AG04449 (cell line): ENCODE measurements at regions not wholly inside any gene's neighbourhood (a gene's known extent, or its start where the extent isn't known, plus 50 kb on each side); places are given as distances from the start of the nearest gene placed in this dataset.

ENCODE experiments used
- CTCF ChIA-PET: fragments of 350-600 bp; formaldehyde crosslinking; extraction: SDS; loops from one replicate; lab custom pipeline; 2021; ENCODE audit warnings: antibody characterized with exemption; lab: Yijun Ruan, JAX
- POLR2A ChIA-PET: fragments of 400-600, 350-600 bp; formaldehyde crosslinking; extraction: SDS; loops from one replicate; lab custom pipeline; 2020; ENCODE audit warnings: antibody characterized with exemption, inconsistent platforms; lab: Yijun Ruan, JAX
- DNase-seq: peaks from one replicate; pipeline ENCODE4 v3.0.0-alpha.2; 2010; ENCODE audit warnings: low read depth, low spot score
- H3K4me3 ChIP-seq: 2 replicates; pipeline ENCODE4 v1.5.1; 2011; ENCODE audit warnings: low read depth, mild to moderate bottlenecking, control low read depth, low read length
- TF ChIP-seq, protein P1 (sequence below): IDR thresholded peaks from one replicate; pipeline ENCODE4 v1.5.1; 2011; ENCODE audit warnings: mild to moderate bottlenecking, moderate library complexity, low read length, control low read depth, inconsistent platforms; ENCODE audit not compliant: insufficient read depth; ENCODE audit errors: missing control alignments

DNA sequence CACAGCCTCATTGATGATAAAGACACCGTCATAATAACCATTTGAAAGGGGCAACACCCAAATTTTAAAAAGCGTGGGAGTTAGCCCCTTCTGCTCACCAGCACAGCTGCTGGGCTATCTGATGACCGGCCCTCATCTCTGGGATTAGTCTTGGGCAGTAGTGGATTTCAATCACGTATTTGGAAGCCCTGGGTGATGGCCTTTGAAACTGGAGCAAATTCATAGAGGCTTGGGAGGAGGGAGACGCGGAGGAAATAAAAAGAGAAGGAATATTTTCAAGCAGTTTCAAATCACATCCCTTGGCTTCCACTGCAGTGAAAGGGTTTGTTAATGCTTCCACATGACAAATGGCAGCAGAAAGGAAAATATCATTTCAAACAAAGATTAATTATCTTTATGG is 357.8 kb downstream of the ZNF516 start:
- CTCF ChIA-PET = no interaction called here
- DNase-seq = no peak
- POLR2A ChIA-PET = no interaction called here
- no peak overlapping the region for H3K4me3 ChIP-seq
- TF ChIP-seq, protein P1, sequence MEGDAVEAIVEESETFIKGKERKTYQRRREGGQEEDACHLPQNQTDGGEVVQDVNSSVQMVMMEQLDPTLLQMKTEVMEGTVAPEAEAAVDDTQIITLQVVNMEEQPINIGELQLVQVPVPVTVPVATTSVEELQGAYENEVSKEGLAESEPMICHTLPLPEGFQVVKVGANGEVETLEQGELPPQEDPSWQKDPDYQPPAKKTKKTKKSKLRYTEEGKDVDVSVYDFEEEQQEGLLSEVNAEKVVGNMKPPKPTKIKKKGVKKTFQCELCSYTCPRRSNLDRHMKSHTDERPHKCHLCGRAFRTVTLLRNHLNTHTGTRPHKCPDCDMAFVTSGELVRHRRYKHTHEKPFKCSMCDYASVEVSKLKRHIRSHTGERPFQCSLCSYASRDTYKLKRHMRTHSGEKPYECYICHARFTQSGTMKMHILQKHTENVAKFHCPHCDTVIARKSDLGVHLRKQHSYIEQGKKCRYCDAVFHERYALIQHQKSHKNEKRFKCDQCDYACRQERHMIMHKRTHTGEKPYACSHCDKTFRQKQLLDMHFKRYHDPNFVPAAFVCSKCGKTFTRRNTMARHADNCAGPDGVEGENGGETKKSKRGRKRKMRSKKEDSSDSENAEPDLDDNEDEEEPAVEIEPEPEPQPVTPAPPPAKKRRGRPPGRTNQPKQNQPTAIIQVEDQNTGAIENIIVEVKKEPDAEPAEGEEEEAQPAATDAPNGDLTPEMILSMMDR = no peak

- TF ChIP-seq, protein P1 = no peak
- POLR2A ChIA-PET = no interaction called here
- DNase-seq = no peak
- CTCF ChIA-PET = no interaction called here
- no peak overlapping the region for H3K4me3 ChIP-seq
Measured at GRCh38 chr18:76136701-76137100, 358.3 kb downstream of the ZNF516 start.

GRCh38 chr18:76134628-76135027 is 360.4 kb downstream of the ZNF516 start:
- no peak for DNase-seq
- POLR2A ChIA-PET = no interaction called here
- H3K4me3 ChIP-seq = no peak overlapping the region
- TF ChIP-seq, protein P1 = no peak
- CTCF ChIA-PET = no interaction called here

GRCh38 chr18:76133873-76134272 is 361.2 kb downstream of the ZNF516 start:
- TF ChIP-seq, protein P1 = no peak
- no peak for DNase-seq
- ChIA-PET POLR2A (no interaction called here), CTCF (no interaction called here)
- H3K4me3 ChIP-seq = no peak overlapping the region

GRCh38 chr18:76131738-76132137 is 363.3 kb downstream of the ZNF516 start:
- ChIA-PET POLR2A (no interaction called here), CTCF (no interaction called here)
- TF ChIP-seq, protein P1 = no peak
- DNase-seq = no peak
- no peak overlapping the region for H3K4me3 ChIP-seq

- CTCF ChIA-PET = no interaction called here
- TF ChIP-seq, protein P1 = no peak
- no peak overlapping the region for H3K4me3 ChIP-seq
- POLR2A ChIA-PET = no interaction called here
- DNase-seq = no peak
Measured at GRCh38 chr18:76130845-76131244, 364.2 kb downstream of the ZNF516 start.
